ENCODE measurements at regions not wholly inside any gene's neighbourhood (a gene's known extent, or its start where the extent isn't known, plus 50 kb on each side); places are given as distances from the start of the nearest gene placed in this dataset.

- no peak for DNase-seq
Measured at GRCh38 chr3:187958432-187959003, 195.4 kb upstream of the LPP start.

GRCh38 chr3:187960820-187961219 lies 193.1 kb upstream of the LPP start:
- DNase-seq, result no peak

GRCh38 chr3:187961366-187961765 lies 192.6 kb upstream of the LPP start:
- DNase-seq, result no peak

- no peak for DNase-seq
Measured at GRCh38 chr3:187963003-187963676, 190.8 kb upstream of the LPP start.

GRCh38 chr3:187963677-187964385 lies 190.1 kb upstream of the LPP start:
- DNase-seq, result no peak

GRCh38 chr3:187964760-187965159 lies 189.2 kb upstream of the LPP start:
- DNase-seq, result no peak

GRCh38 chr3:187966096-187966495 lies 187.9 kb upstream of the LPP start:
- no peak for DNase-seq

GRCh38 chr3:187966636-187967406 lies 187.1 kb upstream of the LPP start:
- DNase-seq, result peak; percentile 64

GRCh38 chr3:187967993-187968392 lies 186.0 kb upstream of the LPP start:
- no peak for DNase-seq

- DNase-seq, result no peak
Measured at GRCh38 chr3:187968883-187969580, 184.9 kb upstream of the LPP start.

- DNase-seq, result no peak
Measured at GRCh38 chr3:187969581-187969950, 184.4 kb upstream of the LPP start.

GRCh38 chr3:187970106-187970505 lies 183.9 kb upstream of the LPP start:
- DNase-seq, result no peak

GRCh38 chr3:187971629-187972028 lies 182.3 kb upstream of the LPP start:
- no peak for DNase-seq

- DNase-seq, result no peak
Measured at GRCh38 chr3:187972454-187972853, 181.5 kb upstream of the LPP start.

- no peak for DNase-seq
Measured at GRCh38 chr3:187973977-187974870, 179.7 kb upstream of the LPP start.

GRCh38 chr3:187974871-187975271 lies 179.1 kb upstream of the LPP start:
- no peak for DNase-seq

- no peak for DNase-seq
Measured at GRCh38 chr3:187975561-187976364, 178.2 kb upstream of the LPP start.

GRCh38 chr3:187976365-187976900 lies 177.5 kb upstream of the LPP start:
- no peak for DNase-seq

- no peak for DNase-seq
Measured at GRCh38 chr3:187977659-187978058, 176.3 kb upstream of the LPP start.

GRCh38 chr3:187978433-187979011 lies 175.4 kb upstream of the LPP start:
- no peak for DNase-seq
